HepG2 (cell line): ENCODE measurements at regions not wholly inside any gene's neighbourhood (a gene's known extent, or its start where the extent isn't known, plus 50 kb on each side); places are given as distances from the start of the nearest gene placed in this dataset.

ENCODE experiments used
- EP300 ChIP-seq, 3 experiments: sonication (generic) in 1 of 3; formaldehyde crosslinking in 1 of 3; IDR thresholded peaks; 2 replicates each; pipeline versions ENCODE4 v1.5.1 to v1.6.1; 2011 to 2020; ENCODE audit warnings: low read depth in 2 of 3, low read length in 2 of 3, borderline replicate concordance in 1 of 3, improper control_type of control experiment in 1 of 3, mild to moderate bottlenecking in 1 of 3, missing genetic modification reagents in 1 of 3, moderate library complexity in 1 of 3
- KLF6 ChIP-seq: IDR thresholded peaks from 2 replicates; pipeline ENCODE4 v1.8.0; 2016; ENCODE audit warnings: missing biosample characterization, missing genetic modification reagents
- SNRNP70 ChIP-seq: fragments of 200-400 bp; formaldehyde crosslinking; IDR thresholded peaks from 2 replicates; pipeline ENCODE4 v1.6.1; 2017; ENCODE audit warnings: mild to moderate bottlenecking, low read depth, low read length, moderate library complexity
- TOE1 ChIP-seq: sonication (generic); formaldehyde crosslinking; IDR thresholded peaks from 2 replicates; pipeline ENCODE4 v1.4.0; 2020; ENCODE audit warnings: mild to moderate bottlenecking, missing genetic modification reagents
- ZNF292 ChIP-seq: sonication (generic); formaldehyde crosslinking; IDR thresholded peaks from 2 replicates; pipeline ENCODE4 v1.8.1; 2022; ENCODE audit warnings: mild to moderate bottlenecking, low read depth, missing genetic modification reagents, borderline replicate concordance
- ZNF331 ChIP-seq: sonication (generic); formaldehyde crosslinking; IDR thresholded peaks from 2 replicates; pipeline ENCODE4 v1.4.0; 2020; ENCODE audit warnings: missing genetic modification reagents
- TF ChIP-seq, protein P1 (sequence below): IDR thresholded peaks from 2 replicates; pipeline ENCODE4 v1.4.0; 2020; ENCODE audit warnings: mild to moderate bottlenecking, missing genetic modification reagents
- TF ChIP-seq, protein P2 (sequence below): IDR thresholded peaks from 2 replicates; pipeline ENCODE4 v1.6.1; 2016; ENCODE audit warnings: control low read depth
- TF ChIP-seq, protein P3 (sequence below), 2 experiments: fragments of 450-650 bp in 1 of 2; sonication (generic) in 1 of 2; formaldehyde crosslinking in 1 of 2; IDR thresholded peaks; 2 replicates each; pipeline versions ENCODE4 v1.6.1 to v1.8.0; 2016 to 2022; ENCODE audit warnings: antibody characterized with exemption in 1 of 2, mild to moderate bottlenecking in 1 of 2, missing genetic modification reagents in 1 of 2
- TF ChIP-seq, protein P4 (sequence below): sonication (generic); formaldehyde crosslinking; IDR thresholded peaks from 2 replicates; pipeline ENCODE4 v1.4.0; 2020; ENCODE audit warnings: mild to moderate bottlenecking, low read depth, missing genetic modification reagents

DNA sequence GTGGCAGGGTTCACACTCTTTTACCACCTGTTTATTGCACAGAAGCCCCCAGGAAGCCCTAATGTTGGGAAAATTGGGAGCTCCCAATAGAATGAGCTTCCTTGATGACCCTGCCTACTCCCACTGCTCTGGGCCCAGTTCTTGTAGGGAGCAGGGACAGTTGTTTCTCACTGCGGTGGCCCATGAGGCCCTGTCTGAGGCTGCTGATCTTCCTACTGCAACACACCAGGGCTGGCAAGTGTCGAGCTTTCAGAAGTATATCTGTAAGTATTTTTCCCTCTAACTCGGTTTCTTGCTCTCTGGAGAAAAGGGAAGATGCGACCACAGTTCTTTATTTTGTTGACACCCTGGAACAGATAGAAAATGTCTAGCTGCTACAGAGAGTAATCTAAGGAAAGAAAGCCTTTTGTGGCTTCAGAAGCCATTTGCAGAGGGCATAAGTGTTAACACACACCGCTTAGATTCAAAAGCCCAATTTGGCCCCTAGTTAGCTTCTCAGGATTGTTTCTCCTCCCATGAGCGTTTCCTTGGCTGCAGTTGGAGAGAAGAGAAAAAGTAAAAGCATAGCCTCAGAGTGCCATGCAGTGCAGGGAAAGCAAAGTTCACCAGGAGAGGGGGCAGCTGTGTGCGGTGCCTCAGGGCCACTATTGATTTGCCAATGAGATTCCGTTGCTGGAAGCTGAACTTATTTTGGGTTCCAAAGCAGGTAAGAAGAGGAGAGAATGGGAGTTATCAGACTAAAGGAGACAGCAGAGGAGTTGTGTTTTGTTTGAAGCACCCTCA lies 102.6 kb downstream of the SELENOF start (continued):
- TF ChIP-seq, protein P1, sequence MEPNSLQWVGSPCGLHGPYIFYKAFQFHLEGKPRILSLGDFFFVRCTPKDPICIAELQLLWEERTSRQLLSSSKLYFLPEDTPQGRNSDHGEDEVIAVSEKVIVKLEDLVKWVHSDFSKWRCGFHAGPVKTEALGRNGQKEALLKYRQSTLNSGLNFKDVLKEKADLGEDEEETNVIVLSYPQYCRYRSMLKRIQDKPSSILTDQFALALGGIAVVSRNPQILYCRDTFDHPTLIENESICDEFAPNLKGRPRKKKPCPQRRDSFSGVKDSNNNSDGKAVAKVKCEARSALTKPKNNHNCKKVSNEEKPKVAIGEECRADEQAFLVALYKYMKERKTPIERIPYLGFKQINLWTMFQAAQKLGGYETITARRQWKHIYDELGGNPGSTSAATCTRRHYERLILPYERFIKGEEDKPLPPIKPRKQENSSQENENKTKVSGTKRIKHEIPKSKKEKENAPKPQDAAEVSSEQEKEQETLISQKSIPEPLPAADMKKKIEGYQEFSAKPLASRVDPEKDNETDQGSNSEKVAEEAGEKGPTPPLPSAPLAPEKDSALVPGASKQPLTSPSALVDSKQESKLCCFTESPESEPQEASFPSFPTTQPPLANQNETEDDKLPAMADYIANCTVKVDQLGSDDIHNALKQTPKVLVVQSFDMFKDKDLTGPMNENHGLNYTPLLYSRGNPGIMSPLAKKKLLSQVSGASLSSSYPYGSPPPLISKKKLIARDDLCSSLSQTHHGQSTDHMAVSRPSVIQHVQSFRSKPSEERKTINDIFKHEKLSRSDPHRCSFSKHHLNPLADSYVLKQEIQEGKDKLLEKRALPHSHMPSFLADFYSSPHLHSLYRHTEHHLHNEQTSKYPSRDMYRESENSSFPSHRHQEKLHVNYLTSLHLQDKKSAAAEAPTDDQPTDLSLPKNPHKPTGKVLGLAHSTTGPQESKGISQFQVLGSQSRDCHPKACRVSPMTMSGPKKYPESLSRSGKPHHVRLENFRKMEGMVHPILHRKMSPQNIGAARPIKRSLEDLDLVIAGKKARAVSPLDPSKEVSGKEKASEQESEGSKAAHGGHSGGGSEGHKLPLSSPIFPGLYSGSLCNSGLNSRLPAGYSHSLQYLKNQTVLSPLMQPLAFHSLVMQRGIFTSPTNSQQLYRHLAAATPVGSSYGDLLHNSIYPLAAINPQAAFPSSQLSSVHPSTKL: peak; percentile 39
- TF ChIP-seq TOE1 (no peak), ZNF292 (CRISPR knock-in tag) (peak; percentile 33; the same call in 1 of the 2 replicates), KLF6 (CRISPR knock-in tag) (no peak), EP300 (IDR thresholded peaks at IDR 0.05; ENCODE audit: low read depth in 2 of 2, low read length in 2 of 2) (0 out of 4 replicates have a peak, but pooled peaks of 1 of the 2 experiments have one; percentile 8), EP300 (CRISPR knock-in tag; IDR thresholded peaks at IDR 0.05; ENCODE audit: borderline replicate concordance) (no peak), SNRNP70 (no peak), ZNF331 (0 out of 2 replicates have a peak, but pooled peaks have one; percentile 30)
- TF ChIP-seq, protein P2, sequence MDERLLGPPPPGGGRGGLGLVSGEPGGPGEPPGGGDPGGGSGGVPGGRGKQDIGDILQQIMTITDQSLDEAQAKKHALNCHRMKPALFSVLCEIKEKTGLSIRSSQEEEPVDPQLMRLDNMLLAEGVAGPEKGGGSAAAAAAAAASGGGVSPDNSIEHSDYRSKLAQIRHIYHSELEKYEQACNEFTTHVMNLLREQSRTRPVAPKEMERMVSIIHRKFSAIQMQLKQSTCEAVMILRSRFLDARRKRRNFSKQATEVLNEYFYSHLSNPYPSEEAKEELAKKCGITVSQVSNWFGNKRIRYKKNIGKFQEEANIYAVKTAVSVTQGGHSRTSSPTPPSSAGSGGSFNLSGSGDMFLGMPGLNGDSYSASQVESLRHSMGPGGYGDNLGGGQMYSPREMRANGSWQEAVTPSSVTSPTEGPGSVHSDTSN: no peak
- TF ChIP-seq, protein P3, sequence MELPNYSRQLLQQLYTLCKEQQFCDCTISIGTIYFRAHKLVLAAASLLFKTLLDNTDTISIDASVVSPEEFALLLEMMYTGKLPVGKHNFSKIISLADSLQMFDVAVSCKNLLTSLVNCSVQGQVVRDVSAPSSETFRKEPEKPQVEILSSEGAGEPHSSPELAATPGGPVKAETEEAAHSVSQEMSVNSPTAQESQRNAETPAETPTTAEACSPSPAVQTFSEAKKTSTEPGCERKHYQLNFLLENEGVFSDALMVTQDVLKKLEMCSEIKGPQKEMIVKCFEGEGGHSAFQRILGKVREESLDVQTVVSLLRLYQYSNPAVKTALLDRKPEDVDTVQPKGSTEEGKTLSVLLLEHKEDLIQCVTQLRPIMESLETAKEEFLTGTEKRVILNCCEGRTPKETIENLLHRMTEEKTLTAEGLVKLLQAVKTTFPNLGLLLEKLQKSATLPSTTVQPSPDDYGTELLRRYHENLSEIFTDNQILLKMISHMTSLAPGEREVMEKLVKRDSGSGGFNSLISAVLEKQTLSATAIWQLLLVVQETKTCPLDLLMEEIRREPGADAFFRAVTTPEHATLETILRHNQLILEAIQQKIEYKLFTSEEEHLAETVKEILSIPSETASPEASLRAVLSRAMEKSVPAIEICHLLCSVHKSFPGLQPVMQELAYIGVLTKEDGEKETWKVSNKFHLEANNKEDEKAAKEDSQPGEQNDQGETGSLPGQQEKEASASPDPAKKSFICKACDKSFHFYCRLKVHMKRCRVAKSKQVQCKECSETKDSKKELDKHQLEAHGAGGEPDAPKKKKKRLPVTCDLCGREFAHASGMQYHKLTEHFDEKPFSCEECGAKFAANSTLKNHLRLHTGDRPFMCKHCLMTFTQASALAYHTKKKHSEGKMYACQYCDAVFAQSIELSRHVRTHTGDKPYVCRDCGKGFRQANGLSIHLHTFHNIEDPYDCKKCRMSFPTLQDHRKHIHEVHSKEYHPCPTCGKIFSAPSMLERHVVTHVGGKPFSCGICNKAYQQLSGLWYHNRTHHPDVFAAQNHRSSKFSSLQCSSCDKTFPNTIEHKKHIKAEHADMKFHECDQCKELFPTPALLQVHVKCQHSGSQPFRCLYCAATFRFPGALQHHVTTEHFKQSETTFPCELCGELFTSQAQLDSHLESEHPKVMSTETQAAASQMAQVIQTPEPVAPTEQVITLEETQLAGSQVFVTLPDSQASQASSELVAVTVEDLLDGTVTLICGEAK (IDR thresholded peaks at IDR 0.05): no peak
- TF ChIP-seq, protein P3 (CRISPR knock-in tag; IDR thresholded peaks at IDR 0.05): no peak
- TF ChIP-seq, protein P4, sequence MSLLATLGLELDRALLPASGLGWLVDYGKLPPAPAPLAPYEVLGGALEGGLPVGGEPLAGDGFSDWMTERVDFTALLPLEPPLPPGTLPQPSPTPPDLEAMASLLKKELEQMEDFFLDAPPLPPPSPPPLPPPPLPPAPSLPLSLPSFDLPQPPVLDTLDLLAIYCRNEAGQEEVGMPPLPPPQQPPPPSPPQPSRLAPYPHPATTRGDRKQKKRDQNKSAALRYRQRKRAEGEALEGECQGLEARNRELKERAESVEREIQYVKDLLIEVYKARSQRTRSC (CRISPR knock-in tag): no peak
